HG03457 (cell line): ENCODE measurements at regions not wholly inside any gene's neighbourhood (a gene's known extent, or its start where the extent isn't known, plus 50 kb on each side); places are given as distances from the start of the nearest gene placed in this dataset.

Experiments used
- ATAC-seq: cut with Tn5 transposase; IDR thresholded peaks from one replicate; pipeline ENCODE4 v1.9.1; 2021; ENCODE audit warnings: moderate number of reproducible peaks; ENCODE audit not compliant: unreplicated experiment

DNA sequence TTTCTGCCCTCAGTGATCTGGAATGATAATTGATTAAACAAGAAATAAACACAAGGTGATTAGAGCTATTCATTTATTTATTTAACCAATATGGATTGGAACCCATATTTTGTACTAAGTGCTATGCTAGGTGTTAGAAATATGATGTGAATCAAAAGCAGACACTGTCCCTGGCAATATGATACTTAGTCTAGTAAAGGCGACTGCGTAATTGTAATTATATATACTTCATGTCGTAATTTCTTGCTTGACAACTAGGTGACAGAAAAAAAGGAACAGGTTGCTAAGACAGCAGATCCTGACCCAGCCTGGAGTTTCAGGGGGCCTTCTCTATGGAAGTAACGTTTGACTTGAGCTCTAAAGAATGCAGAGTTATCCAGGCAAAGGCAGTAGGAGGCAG is 236.5 kb upstream of the F9 start:
- ATAC-seq = no peak

- ATAC-seq = peak; percentile 57
Measured at GRCh38 chrX:139290310-139290709, 240.2 kb upstream of the F9 start.

GRCh38 chrX:139287155-139287924 is 243.2 kb upstream of the F9 start:
- ATAC-seq = no peak

DNA sequence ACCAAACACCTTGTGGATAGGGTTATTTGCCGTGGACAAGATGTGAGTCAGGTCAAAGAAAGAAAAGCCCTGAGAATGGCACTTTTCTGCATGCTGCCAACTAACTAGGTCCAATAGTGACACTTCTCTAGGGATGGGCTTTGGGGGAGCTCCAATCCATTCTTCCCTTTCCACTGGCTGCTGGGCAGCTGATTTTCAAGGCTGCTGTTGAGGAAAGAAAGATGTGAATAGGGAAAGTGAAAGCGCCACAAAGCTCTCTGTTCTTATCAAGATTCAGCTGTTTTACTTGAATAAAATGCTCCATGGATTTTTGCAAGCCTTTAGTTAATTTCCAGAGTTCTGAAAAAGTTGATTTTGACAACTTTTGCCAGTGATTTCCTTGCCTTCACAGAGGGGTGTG is 244.2 kb upstream of the F9 start:
- ATAC-seq = no peak

DNA sequence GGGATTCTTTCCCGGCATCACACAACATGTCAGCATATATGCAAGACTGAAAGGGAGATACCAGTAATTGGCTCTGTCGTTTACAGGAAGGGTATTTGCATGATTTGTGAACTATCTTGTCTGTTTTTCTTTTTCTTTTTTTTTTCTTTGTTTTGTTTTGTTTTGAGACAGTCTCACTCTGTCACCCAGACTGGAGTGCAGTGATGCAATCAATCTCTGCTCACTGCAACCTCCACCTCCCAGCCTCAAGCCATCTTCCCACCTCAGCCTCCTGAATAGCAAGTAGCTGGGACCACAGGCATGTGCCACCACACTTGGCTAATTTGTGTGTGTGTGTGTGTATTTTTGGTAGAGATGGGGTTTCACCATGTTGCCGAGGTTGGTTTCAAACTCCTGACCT is 262.7 kb upstream of the F9 start:
- ATAC-seq = no peak

- ATAC-seq = no peak
Measured at GRCh38 chrX:139246295-139246694, 284.2 kb upstream of the F9 start.

- ATAC-seq = no peak
Measured at GRCh38 chrX:139237141-139237540, 293.4 kb upstream of the F9 start.

DNA sequence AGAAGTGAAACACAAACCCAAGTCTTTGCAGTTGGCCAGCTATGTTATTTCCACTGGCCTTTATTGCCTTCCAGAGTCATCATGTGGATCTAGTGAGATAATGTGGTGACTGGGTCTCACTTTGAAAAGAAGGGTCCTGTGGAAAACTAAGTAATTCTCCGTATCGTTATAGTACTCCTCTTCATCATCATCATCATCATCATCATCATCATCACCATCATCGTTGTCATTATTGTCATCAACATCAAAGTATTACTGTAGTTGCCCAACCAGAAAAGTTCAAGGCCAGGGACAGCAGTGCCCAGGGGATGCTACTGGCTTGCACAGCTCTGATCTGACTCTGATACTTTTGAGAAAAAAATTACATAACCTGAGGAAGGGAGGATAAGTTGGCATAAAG is 295.6 kb upstream of the F9 start:
- no peak for ATAC-seq

- ATAC-seq = no peak
Measured at GRCh38 chrX:139224953-139225665, 305.4 kb upstream of the F9 start.

- ATAC-seq = no peak
Measured at GRCh38 chrX:139222511-139223200, 307.9 kb upstream of the F9 start.

GRCh38 chrX:139213241-139213709 is 317.3 kb upstream of the F9 start:
- no peak for ATAC-seq

GRCh38 chrX:139211568-139212182 is 318.9 kb upstream of the F9 start:
- ATAC-seq = no peak

GRCh38 chrX:139209342-139209741 is 321.2 kb upstream of the F9 start:
- no peak for ATAC-seq

GRCh38 chrX:139207655-139208054 is 322.9 kb upstream of the F9 start:
- ATAC-seq = no peak

- no peak for ATAC-seq
Measured at GRCh38 chrX:139206914-139207313, 323.6 kb upstream of the F9 start.

DNA sequence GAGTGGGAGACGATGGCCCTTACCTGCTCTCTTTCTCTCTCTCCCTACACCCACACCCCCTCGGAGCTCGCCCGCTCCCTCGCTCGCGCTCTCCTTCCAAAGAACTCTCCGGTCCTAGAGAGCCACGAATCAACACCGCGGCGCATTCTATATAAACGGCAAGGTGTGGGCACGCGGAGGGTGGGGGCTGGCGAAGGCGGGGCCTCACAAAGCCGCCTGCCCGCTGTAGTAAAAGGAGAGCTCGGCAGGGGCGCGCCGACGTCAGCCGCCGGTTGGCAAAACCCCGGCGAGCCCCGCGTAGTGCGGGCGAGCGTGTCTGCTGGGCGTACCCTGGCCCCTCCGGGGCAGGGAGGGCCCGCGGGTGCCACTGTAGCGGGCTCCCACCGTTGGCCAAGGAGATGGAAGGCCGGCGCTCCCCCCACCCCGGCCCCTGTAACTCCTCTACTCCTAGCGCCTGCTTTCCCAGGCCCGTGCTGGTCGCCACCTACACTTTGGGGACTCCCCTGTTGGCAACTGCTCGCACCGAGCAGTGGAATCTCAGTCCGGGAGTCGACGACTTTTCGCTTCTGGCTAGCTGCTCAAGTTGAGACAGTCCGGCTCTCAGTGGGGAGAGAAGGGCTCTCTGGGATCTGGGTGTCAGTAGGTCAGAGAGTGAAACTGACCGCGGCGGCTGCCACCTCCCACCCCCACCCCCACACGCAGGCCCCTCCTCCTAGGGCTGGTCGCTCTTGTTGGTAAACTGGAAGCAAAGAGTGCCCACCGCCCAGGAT is 325.5 kb upstream of the F9 start:
- ATAC-seq = no peak

GRCh38 chrX:139204571-139204897 is 326.0 kb upstream of the F9 start:
- no peak for ATAC-seq

DNA sequence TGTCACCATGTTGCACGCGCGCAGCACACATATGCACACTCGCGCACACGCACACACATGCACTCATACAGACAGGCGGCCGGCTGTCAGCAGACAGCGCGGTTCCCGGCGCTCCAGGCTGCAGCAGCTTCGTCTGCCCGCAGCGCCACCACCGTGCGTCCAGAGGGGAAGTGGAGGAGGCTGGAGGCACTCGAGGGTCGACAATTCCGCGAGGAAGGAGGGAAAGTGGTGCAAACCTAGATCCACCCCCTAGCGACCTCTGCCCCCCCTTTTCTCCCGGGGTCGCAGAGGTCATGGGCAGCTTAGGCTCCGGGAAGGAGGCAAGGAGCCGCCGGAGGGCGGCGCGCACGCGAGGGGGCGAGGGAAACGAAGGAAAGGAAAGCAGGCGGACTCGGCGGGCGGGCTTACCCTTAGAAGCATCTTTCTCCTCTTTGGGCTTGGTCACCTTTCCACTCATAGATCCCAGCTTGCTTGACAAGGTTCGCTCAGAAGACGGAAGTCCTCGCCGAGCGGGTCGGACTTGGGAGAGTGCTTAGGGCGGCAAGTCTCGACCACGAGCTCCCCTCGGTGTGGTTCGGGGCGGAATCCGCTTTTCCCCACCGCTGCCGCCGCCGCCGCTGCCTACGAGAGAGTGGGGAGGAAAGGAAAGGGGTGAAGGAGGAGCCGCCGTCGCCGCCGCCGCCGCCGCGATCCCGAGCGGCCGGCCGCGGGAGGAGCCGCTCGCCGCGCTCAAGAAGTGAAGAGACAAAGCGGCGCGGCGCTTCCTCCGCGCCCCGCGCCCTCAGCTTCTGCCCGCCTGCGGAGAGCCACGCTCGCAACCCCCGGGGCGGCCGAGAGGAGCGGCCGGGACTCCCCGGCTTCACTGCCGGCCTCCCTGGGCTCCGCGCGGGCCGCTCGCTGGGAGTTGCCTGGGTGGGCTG is 326.6 kb upstream of the F9 start:
- no peak for ATAC-seq

GRCh38 chrX:139202742-139203420 is 327.7 kb upstream of the F9 start:
- no peak for ATAC-seq
